NCI-H128 (cell line): ENCODE measurements at regions not wholly inside any gene's neighbourhood (a gene's known extent, or its start where the extent isn't known, plus 50 kb on each side); places are given as distances from the start of the nearest gene placed in this dataset.

Experiments used
- DNase-seq: peaks from one replicate; lab custom pipeline; 2025; ENCODE audit not compliant: unreplicated experiment; lab: John Stamatoyannopoulos, UW

- DNase-seq, result no peak
These were observed 199.3 kb downstream of the NCK2 start for GRCh38 chr2:105943977-105944376.
